Testis (tissue), 2 donors: ENCODE measurements at regions not wholly inside any gene's neighbourhood (a gene's known extent, or its start where the extent isn't known, plus 50 kb on each side); places are given as distances from the start of the nearest gene placed in this dataset.

ENCODE experiments used
- DNase-seq: peaks from one replicate; pipeline ENCODE4 v3.0.0-alpha.2; 2019
- H3K27ac ChIP-seq, 2 donors: fragments of 200-600 bp; sonication (generic); one replicate each; pipeline ENCODE4 v1.5.1; 2019
- H3K27me3 ChIP-seq: fragments of 200-600 bp; sonication (generic); one replicate; pipeline ENCODE4 v1.5.1; 2019
- H3K36me3 ChIP-seq: fragments of 200-600 bp; sonication (generic); one replicate; pipeline ENCODE4 v1.5.1; 2017; ENCODE audit warnings: low read depth; ENCODE audit errors: missing control alignments
- H3K4me1 ChIP-seq: fragments of 200-600 bp; sonication (generic); one replicate; pipeline ENCODE4 v1.5.1; 2019
- H3K4me3 ChIP-seq, 2 donors: fragments of 200-600 bp; sonication (generic); one replicate each; pipeline ENCODE4 v1.5.1; 2017 to 2019
- H3K9me3 ChIP-seq: fragments of 200-600 bp; sonication (generic); one replicate; pipeline ENCODE4 v1.5.1; 2017
- CTCF ChIP-seq, 3 experiments: fragments of 450-650 bp in 2 of 3; fragments of 200-600 bp in 1 of 3; sonication (generic) in 1 of 3; IDR thresholded peaks; one replicate each; pipeline ENCODE4 v1.5.1; 2016 to 2019; ENCODE audit warnings: antibody characterized with exemption in 3 of 3, mild to moderate bottlenecking in 2 of 3, moderate library complexity in 1 of 3
- POLR2A ChIP-seq: fragments of 450-650 bp; IDR thresholded peaks from one replicate; pipeline ENCODE4 v1.6.1; 2017; ENCODE audit warnings: antibody characterized with exemption, mild to moderate bottlenecking, moderate library complexity
- WGBS, 2 donors: methylation state at CpG; one replicate each; pipeline ENCODE4 v1.1.5; 2018; 5-methylcytosine and 5-hydroxymethylcytosine counted together
- intact Hi-C: fragments of 100-400 bp; cut with DNase I; formaldehyde crosslinking; loops from one replicate; pipeline ENCODE4 v1.15.1; 2023; ENCODE audit warnings: low total_unique reads

GRCh38 chr16:9275377-9275776 lies 183.9 kb downstream of the HAPSTR1 start:
- TF ChIP-seq POLR2A (no peak), CTCF (IDR thresholded peaks at IDR 0.05) (no peak)
- no peak for DNase-seq
- Histone ChIP-seq H3K9me3 (no peaks in the 10 kb centered on the region), H3K4me1 (no peaks in the 10 kb centered on the region), H3K27ac (no peak overlapping the region), H3K36me3 (no peaks in the 10 kb centered on the region), H3K27me3 (no peaks in the 10 kb centered on the region), H3K4me3 (no peak overlapping the region)
- 80 to 82% methylated on average over 4 to 7 of the region's 7 CpGs for WGBS, 2 donors
- intact Hi-C loops: no loop called here

- WGBS, 2 donors: 84 to 89% methylated on average over 4 of the region's 4 CpGs
- no peak for TF ChIP-seq CTCF (IDR thresholded peaks at IDR 0.05)
- no peak for TF ChIP-seq POLR2A
- no peaks in the 10 kb centered on the region for H3K4me1 ChIP-seq
- H3K27ac ChIP-seq: no peak overlapping the region
- no peaks in the 10 kb centered on the region for H3K36me3 ChIP-seq
- DNase-seq: no peak
- H3K9me3 ChIP-seq: no peaks in the 10 kb centered on the region
- intact Hi-C loops: no loop called here
- no peak overlapping the region for H3K4me3 ChIP-seq
- no peaks in the 10 kb centered on the region for H3K27me3 ChIP-seq
Measured at GRCh38 chr16:9275816-9276354, 184.4 kb downstream of the HAPSTR1 start.

GRCh38 chr16:9279291-9280068 lies 188.0 kb downstream of the HAPSTR1 start:
- no peak overlapping the region for H3K27ac ChIP-seq
- H3K36me3 ChIP-seq: no peaks in the 10 kb centered on the region
- no peaks in the 10 kb centered on the region for H3K4me1 ChIP-seq
- DNase-seq: no peak
- intact Hi-C loops: no loop called here
- no peak for TF ChIP-seq CTCF (IDR thresholded peaks at IDR 0.05)
- TF ChIP-seq POLR2A: no peak
- no peaks in the 10 kb centered on the region for H3K27me3 ChIP-seq
- WGBS, 2 donors: 63 to 67% methylated on average over 5 of the region's 5 CpGs
- no peak overlapping the region for H3K4me3 ChIP-seq
- no peaks in the 10 kb centered on the region for H3K9me3 ChIP-seq

- intact Hi-C loops: no loop called here
- Histone ChIP-seq H3K4me3 (no peak overlapping the region), H3K36me3 (no peaks in the 10 kb centered on the region), H3K9me3 (no peaks in the 10 kb centered on the region), H3K4me1 (no peaks in the 10 kb centered on the region), H3K27ac (no peak overlapping the region), H3K27me3 (no peaks in the 10 kb centered on the region)
- no peak for DNase-seq
- WGBS, 2 donors: 85 to 94% methylated on average over 3 of the region's 3 CpGs
- no peak for TF ChIP-seq CTCF (IDR thresholded peaks at IDR 0.05)
- TF ChIP-seq POLR2A: no peak
Measured at GRCh38 chr16:9280069-9280466, 188.6 kb downstream of the HAPSTR1 start.

GRCh38 chr16:9286930-9287329 lies 195.5 kb downstream of the HAPSTR1 start:
- TF ChIP-seq CTCF (IDR thresholded peaks at IDR 0.05): no peak
- no peak for TF ChIP-seq POLR2A
- DNase-seq: no peak
- Histone ChIP-seq H3K4me1 (no peaks in the 10 kb centered on the region), H3K4me3 (no peak overlapping the region), H3K9me3 (no peaks in the 10 kb centered on the region), H3K27ac (no peak overlapping the region), H3K36me3 (no peaks in the 10 kb centered on the region), H3K27me3 (no peaks in the 10 kb centered on the region)
- 67 to 86% methylated on average over 3 of the region's 3 CpGs for WGBS, 2 donors
- intact Hi-C loops: no loop called here
